Type B pancreatic cell (in vitro differentiated cells): ENCODE measurements at regions not wholly inside any gene's neighbourhood (a gene's known extent, or its start where the extent isn't known, plus 50 kb on each side); places are given as distances from the start of the nearest gene placed in this dataset.

Experiments used
- DNase-seq: peaks from one replicate; pipeline ENCODE4 v3.0.0; 2021; ENCODE audit warnings: mixed read lengths; ENCODE audit not compliant: unreplicated experiment; ENCODE audit errors: extremely low spot score
- H3K27ac Mint-ChIP-seq: 2 replicates; pipeline ENCODE4 v1.8.0; 2021; ENCODE audit warnings: mild to moderate bottlenecking, mixed read lengths
- H3K27me3 Mint-ChIP-seq: 2 replicates; pipeline ENCODE4 v1.8.0; 2021; ENCODE audit warnings: mixed read lengths
- H3K36me3 Mint-ChIP-seq: 2 replicates; pipeline ENCODE4 v1.8.0; 2021; ENCODE audit warnings: mixed read lengths
- H3K4me1 Mint-ChIP-seq: one replicate; pipeline ENCODE4 v1.8.0; 2021; ENCODE audit warnings: mixed read lengths; ENCODE audit not compliant: unreplicated experiment
- H3K4me3 Mint-ChIP-seq: 2 replicates; pipeline ENCODE4 v1.8.0; 2021; ENCODE audit warnings: mild to moderate bottlenecking, mixed read lengths
- H3K9me3 Mint-ChIP-seq: 2 replicates; pipeline ENCODE4 v1.8.0; 2021; ENCODE audit warnings: mixed read lengths
- TF ChIP-seq, protein P1 (sequence below): fragments of 200-600 bp; sonication (generic); conservative IDR thresholded peaks from 2 replicates; pipeline ENCODE4 v1.5.0; 2021; ENCODE audit warnings: antibody characterized with exemption, mild to moderate bottlenecking

DNA sequence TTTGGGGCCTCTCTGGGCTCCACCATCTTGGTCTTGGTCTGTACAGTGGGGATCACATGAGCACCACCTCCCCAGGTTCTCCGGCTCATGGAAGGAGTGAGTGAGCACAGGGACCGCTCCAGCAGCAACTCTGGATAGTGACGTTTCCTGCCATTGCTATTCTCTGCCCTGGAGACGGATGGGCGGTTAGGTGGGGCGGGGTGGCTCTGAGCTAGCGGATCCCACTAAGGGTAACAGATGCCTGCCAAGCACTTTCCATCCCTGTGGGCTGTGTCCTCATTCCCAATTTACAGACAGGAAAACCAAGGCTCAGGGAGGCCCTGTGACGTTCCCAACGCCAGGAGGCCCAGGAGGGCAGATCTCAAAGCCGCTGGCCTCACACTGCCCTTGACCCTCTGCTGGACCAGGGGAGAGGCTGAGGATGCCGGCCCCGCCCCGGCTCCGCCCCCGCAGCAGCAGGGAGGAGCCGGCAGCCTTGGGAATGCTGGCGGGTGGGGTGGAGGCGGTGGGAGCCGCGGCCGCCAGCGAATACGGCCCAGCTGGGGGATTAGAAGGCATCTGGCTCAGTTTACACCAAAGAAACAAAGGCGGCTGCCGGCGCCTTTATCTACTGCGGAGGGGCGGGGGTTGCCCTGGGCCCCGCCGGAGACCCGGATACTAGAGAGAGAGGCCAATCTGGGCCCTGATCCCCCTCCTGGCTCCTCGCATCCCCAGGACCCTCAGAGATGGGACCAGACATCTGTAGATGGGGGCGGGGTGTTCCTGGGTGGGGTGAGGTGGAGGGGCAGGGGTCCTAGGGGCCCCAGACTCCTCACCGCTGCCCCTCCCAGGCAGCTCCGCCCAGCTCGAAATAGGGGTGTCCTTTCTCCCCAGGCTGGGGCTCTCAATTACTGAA, 122.3 kb upstream of the CIBAR2 start:
- Mint-ChIP-seq H3K9me3 (peaks cover 5% of the 10 kb centered on the region), H3K4me3 (peak overlapping the region; percentile 66), H3K4me1 (peaks cover 46% of the 10 kb centered on the region), H3K27ac (peak overlapping the region; percentile 52), H3K27me3 (peaks cover 4% of the 10 kb centered on the region), H3K36me3 (peaks cover 12% of the 10 kb centered on the region)
- TF ChIP-seq, protein P1, sequence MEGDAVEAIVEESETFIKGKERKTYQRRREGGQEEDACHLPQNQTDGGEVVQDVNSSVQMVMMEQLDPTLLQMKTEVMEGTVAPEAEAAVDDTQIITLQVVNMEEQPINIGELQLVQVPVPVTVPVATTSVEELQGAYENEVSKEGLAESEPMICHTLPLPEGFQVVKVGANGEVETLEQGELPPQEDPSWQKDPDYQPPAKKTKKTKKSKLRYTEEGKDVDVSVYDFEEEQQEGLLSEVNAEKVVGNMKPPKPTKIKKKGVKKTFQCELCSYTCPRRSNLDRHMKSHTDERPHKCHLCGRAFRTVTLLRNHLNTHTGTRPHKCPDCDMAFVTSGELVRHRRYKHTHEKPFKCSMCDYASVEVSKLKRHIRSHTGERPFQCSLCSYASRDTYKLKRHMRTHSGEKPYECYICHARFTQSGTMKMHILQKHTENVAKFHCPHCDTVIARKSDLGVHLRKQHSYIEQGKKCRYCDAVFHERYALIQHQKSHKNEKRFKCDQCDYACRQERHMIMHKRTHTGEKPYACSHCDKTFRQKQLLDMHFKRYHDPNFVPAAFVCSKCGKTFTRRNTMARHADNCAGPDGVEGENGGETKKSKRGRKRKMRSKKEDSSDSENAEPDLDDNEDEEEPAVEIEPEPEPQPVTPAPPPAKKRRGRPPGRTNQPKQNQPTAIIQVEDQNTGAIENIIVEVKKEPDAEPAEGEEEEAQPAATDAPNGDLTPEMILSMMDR: no peak
- peak; percentile 88 for DNase-seq

DNA sequence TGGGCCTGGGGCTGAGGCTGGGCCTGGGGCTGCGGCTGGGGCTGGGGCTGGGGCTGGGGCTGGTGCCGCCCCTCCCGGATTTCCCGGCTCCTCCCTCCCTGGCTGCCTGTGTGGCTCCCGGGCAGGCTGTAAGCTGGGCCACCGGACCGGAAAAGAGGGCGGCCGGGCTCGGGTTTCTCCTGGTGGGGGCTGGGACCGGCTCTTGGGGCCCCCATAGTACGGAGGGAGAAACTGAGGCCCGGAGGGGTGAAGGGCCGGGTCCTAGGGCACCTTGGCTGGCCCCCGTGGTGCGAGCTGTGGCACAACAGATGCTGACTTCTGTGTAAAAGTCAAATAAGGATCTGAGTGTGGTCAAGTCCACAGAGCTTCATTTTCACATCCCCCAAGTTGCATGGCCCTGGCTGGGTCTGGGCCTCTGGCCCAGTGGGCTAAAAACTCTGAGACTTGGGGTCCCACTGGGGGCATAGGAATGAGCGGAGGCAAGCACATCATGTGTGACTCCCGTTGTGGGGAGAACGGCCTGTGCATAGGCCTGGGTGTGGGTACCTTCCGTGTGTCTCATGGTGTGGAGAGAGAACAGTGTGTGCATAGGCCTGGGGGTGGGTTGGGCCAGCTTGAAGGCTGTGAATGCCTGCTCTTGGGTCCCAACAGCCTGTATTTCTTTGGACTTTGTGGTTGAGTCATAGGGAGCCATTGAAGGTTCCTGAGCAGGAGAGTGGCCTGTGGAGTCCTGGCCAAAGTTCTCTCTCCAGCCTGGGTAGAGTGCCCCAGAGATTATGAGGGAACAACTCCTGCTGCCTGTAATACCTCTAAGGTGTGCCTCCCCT, 123.9 kb upstream of the CIBAR2 start:
- Mint-ChIP-seq H3K27ac (peak overlapping the region; percentile 18), H3K36me3 (peaks cover 5% of the 10 kb centered on the region), H3K9me3 (no peaks in the 10 kb centered on the region), H3K27me3 (peaks cover 2% of the 10 kb centered on the region), H3K4me3 (peak overlapping the region; percentile 55), H3K4me1 (peaks cover 35% of the 10 kb centered on the region)
- TF ChIP-seq, protein P1: no peak
- no peak for DNase-seq

DNA sequence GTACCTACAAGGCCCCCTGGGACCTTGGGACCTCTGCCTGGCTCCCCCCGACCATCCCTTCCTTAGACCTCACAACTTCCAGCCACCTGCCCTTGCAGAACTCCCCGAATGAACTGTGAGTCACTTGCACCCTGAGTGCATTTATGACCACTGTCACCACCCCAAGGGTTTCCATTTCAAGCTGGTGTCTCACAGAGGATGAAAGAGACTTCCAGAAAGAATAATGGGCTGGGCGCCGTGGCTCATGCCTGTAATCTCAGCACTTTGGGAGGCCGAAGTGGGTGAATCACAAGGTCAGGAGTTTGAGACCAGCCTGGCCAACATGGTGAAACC, 124.5 kb upstream of the CIBAR2 start:
- TF ChIP-seq, protein P1: no peak
- peak overlapping the region; percentile 55 for H3K4me3 Mint-ChIP-seq
- H3K27me3 Mint-ChIP-seq: no peaks in the 10 kb centered on the region
- DNase-seq: no peak
- H3K9me3 Mint-ChIP-seq: no peaks in the 10 kb centered on the region
- H3K4me1 Mint-ChIP-seq: peaks cover 29% of the 10 kb centered on the region
- H3K36me3 Mint-ChIP-seq: no peaks in the 10 kb centered on the region
- H3K27ac Mint-ChIP-seq: no peak overlapping the region

DNA sequence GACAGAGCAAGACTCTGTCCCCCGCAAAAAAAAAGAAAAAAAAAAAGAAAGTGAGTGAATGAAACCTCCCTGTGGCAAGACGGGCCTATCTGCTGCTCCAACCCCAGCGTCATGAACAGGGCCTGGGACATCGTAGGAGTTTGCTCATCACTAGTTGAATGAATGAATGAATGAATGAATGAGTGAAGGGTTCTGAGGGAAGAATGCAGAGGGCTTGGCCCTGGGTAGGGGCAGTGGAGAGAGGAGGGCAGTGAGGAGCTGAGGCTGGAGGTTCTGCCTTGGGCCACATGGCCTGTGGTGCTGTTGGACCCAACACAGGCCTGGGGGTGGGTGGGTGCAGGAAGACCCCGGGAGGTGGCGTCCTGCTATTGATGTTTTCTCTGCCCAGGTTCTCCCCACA, 125.5 kb upstream of the CIBAR2 start:
- Mint-ChIP-seq H3K4me3 (peak overlapping the region; percentile 34), H3K27ac (no peak overlapping the region), H3K9me3 (no peaks in the 10 kb centered on the region), H3K36me3 (no peaks in the 10 kb centered on the region), H3K27me3 (no peaks in the 10 kb centered on the region), H3K4me1 (peaks cover 28% of the 10 kb centered on the region)
- no peak for DNase-seq
- TF ChIP-seq, protein P1: no peak

DNA sequence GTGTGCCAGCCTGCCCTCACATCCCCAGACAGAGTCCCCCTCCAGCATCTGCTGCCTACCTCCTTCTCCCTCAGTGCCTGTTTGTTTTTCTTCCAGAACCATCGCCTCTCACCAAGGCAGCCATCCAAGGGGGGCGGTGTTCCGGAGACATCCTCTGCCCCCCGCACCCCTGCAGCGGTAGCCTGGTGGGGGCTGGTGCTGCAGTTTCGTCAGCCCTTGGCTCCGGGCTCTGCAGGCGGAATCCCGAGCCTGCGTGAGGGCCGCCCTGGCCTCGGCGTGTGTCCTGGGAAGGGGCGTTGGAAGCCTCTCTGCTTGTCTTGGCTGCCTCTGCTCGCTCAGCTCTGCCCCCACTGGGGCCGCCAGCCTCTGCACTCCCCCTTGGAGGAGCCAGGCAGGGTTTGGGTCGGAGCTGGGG, 126.0 kb upstream of the CIBAR2 start:
- no peaks in the 10 kb centered on the region for H3K36me3 Mint-ChIP-seq
- peaks cover 27% of the 10 kb centered on the region for H3K4me1 Mint-ChIP-seq
- H3K4me3 Mint-ChIP-seq: no peak overlapping the region
- no peak overlapping the region for H3K27ac Mint-ChIP-seq
- TF ChIP-seq, protein P1: peak; percentile 37
- H3K9me3 Mint-ChIP-seq: no peaks in the 10 kb centered on the region
- no peak for DNase-seq
- no peaks in the 10 kb centered on the region for H3K27me3 Mint-ChIP-seq
